ENCODE measurements at regions not wholly inside any gene's neighbourhood (a gene's known extent, or its start where the extent isn't known, plus 50 kb on each side); places are given as distances from the start of the nearest gene placed in this dataset.

DNA sequence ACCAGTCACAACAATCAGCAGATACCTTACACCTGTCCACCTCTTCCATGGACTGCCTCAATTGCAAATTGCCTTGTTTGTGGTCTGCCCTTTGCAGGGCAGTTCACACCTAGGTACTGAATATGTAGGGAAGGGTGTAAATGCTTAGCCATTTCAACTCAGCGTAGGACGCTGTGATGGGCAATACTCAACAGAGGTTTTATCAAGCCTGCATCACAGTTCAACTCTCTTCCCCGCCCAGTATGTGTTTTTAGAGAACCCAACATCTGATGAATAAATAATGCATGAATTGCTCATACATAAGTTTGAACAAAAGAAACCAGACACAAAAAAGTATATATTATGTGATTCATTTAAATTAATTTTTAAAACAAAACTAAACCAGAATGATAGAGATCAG is 124.4 kb downstream of the P2RY1 start:
- Histone ChIP-seq H3K27me3 (ENCODE audit: insufficient read depth in 3 of 3, low read length in 2 of 3) (no peaks in the 10 kb centered on the region), H3K4me1 (no peaks in the 10 kb centered on the region), H3K4me3 (no peak overlapping the region), H3K36me3 (ENCODE audit: insufficient read depth in 1 of 2, low read depth in 1 of 2) (no peaks in the 10 kb centered on the region), H3K9me3 (no peaks in the 10 kb centered on the region), H3K27ac (no peak overlapping the region)
- no peak for DNase-seq
- TF ChIP-seq, protein P1, sequence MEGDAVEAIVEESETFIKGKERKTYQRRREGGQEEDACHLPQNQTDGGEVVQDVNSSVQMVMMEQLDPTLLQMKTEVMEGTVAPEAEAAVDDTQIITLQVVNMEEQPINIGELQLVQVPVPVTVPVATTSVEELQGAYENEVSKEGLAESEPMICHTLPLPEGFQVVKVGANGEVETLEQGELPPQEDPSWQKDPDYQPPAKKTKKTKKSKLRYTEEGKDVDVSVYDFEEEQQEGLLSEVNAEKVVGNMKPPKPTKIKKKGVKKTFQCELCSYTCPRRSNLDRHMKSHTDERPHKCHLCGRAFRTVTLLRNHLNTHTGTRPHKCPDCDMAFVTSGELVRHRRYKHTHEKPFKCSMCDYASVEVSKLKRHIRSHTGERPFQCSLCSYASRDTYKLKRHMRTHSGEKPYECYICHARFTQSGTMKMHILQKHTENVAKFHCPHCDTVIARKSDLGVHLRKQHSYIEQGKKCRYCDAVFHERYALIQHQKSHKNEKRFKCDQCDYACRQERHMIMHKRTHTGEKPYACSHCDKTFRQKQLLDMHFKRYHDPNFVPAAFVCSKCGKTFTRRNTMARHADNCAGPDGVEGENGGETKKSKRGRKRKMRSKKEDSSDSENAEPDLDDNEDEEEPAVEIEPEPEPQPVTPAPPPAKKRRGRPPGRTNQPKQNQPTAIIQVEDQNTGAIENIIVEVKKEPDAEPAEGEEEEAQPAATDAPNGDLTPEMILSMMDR (IDR thresholded peaks at IDR 0.05) = no peak
- no peak for ATAC-seq
- intact Hi-C loops (cut with DNase I) = no loop called here
- 70 to 87% (median 83%) methylated on average over 3 of the region's 3 CpGs for WGBS, 3 donors

DNA sequence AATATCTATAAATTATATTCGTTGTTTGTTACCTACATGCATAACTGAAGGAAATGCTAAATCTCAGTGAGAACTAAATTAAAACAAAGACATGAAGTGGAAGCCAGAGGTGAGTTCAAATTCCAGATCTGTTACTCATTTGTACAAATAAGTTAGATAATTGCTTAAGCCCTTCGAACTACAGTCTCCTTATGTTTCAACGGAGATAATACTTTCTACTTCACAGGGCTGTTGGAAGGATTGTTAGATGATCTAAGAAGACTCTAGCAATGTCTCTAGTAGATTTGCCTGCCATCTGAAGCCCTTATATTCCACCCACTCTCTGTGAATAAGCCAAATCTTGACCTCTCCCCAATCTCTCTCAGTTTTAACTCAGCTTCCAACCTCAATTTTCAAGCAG is 125.8 kb downstream of the P2RY1 start:
- WGBS, 3 donors = 54 to 59% (median 57%) methylated on average over 3 of the region's 3 CpGs
- H3K27ac ChIP-seq = no peak overlapping the region
- H3K4me3 ChIP-seq = no peak overlapping the region
- no peaks in the 10 kb centered on the region for H3K9me3 ChIP-seq
- H3K27me3 ChIP-seq (ENCODE audit: insufficient read depth in 3 of 3, low read length in 2 of 3) = no peaks in the 10 kb centered on the region
- TF ChIP-seq, protein P1 (IDR thresholded peaks at IDR 0.05) = no peak
- no peak for DNase-seq
- intact Hi-C loops (cut with DNase I) = no loop called here
- H3K36me3 ChIP-seq (ENCODE audit: insufficient read depth in 1 of 2, low read depth in 1 of 2) = no peaks in the 10 kb centered on the region
- no peaks in the 10 kb centered on the region for H3K4me1 ChIP-seq
- no peak for ATAC-seq

DNA sequence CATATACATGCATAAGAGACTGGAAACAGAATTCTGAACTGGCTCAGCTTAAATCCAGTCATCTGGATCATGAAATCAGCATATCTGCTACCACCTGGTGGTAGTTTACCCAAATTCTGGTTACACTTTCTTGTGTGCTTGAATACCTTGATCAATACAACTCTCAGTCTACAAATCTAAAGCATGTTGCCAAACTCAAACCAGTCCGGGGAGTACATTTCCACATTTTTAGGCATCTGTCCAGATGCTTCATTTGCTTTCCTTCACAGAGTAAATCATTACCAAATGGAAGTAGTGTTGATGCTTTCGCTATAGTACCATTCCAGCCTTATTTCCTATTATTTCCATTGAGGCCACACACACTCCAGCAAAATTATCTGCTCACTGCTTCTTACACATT is 126.4 kb downstream of the P2RY1 start:
- intact Hi-C loops (cut with DNase I) = no loop called here
- WGBS, 3 donors = 3 to 17% (median 6%) methylated on average over 2 of the region's 2 CpGs

DNA sequence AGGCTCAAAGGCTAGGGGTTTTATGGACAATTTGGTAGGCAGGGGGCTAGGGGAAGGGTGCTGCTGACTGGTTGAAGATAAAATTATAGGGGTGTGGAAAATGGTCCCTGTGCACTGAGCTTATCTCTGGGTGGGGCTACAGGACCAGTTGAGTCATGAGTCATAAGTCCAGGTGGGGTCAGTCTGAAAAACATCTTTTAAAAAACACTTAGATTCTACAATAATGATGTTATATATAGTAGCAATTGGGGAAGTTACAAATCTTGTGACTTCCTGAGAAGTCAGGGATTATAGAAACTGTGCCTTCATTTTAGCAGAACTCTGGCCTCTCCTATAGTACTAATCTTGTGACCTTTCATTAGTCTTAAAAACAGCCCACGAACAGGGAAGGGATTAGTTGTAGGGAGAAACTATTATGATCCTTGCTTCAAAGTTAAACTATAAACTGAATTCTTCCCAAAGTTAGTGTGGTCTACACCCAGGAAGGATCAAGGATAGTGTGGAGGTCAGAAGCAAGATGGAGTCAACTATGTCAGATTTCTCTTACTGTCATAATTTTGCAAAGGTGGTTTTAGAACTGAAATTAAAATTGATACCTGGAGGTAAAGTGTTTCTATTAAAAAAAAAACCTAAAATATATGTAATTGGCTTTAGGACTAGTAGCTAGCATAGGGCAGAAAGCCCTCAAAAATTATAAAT is 130.1 kb downstream of the P2RY1 start:
- intact Hi-C loops (cut with DNase I) = no loop called here
- Histone ChIP-seq H3K4me3 (no peak overlapping the region), H3K36me3 (ENCODE audit: insufficient read depth in 1 of 2, low read depth in 1 of 2) (no peaks in the 10 kb centered on the region), H3K27me3 (ENCODE audit: insufficient read depth in 3 of 3, low read length in 2 of 3) (no peaks in the 10 kb centered on the region), H3K9me3 (no peaks in the 10 kb centered on the region), H3K27ac (no peak overlapping the region), H3K4me1 (no peaks in the 10 kb centered on the region)
- DNase-seq = no peak
- no peak for ATAC-seq
- TF ChIP-seq, protein P1 (IDR thresholded peaks at IDR 0.05) = no peak
- 59 to 78% (median 61%) methylated on average over 1 of the region's 1 CpG for WGBS, 3 donors

More for the DNA sequence above, 126.4 kb downstream of the P2RY1 start:
- H3K27ac ChIP-seq = no peak overlapping the region
- TF ChIP-seq, protein P1 (IDR thresholded peaks at IDR 0.05) = peak; percentile 35
- DNase-seq (no peak), ATAC-seq (no peak)
- H3K4me3 ChIP-seq = no peak overlapping the region
- H3K27me3 ChIP-seq (ENCODE audit: insufficient read depth in 3 of 3, low read length in 2 of 3) = no peaks in the 10 kb centered on the region
- no peaks in the 10 kb centered on the region for H3K9me3 ChIP-seq
- no peaks in the 10 kb centered on the region for H3K36me3 ChIP-seq (ENCODE audit: insufficient read depth in 1 of 2, low read depth in 1 of 2)
- H3K4me1 ChIP-seq = no peaks in the 10 kb centered on the region

Measured in psoas muscle (tissue), 7 donors.